ENCODE measurements at regions not wholly inside any gene's neighbourhood (a gene's known extent, or its start where the extent isn't known, plus 50 kb on each side); places are given as distances from the start of the nearest gene placed in this dataset.

DNA sequence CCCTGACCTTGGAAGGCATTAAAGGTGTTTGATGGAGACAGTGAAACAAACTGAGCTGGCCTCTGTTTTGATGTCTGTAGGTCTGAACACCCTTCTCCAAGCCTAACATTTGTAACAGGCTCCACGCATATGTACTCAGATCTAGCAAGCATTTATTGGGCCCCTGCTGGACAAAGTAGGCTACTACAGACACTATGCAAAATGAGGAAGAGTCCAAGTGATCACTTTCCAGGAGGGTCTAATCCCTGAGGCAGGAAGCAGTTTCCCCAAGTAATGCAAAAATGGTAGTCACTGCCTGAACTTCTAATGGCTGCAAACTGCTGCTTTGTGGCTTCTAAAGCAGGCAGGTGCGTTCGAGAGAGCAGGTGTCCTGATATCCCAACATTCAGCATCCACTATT lies 405.8 kb downstream of the MED13L start:
- ChIA-PET CTCF (interaction anchor here (0.7 to 2.8 kb wide), 13 partner anchors 9 to 1202 kb away, joined by 3 to 17 read pairs (median 4); no protein-coding TSS in a partner anchor), POLR2A (no interaction called here)
- H3K4me3 ChIP-seq (ENCODE audit: low read depth in 2 of 2, low read length in 1 of 2), result no peak overlapping the region
- H3K27me3 ChIP-seq (ENCODE audit: insufficient read depth), result no peaks in the 10 kb centered on the region
- 30% methylated on average over 3 of the region's 3 CpGs for WGBS (ENCODE audit: low lambda C conversion rate)
- no peaks in the 10 kb centered on the region for H4K20me1 ChIP-seq (ENCODE audit: insufficient read depth)
- no peaks in the 10 kb centered on the region for H3K9me3 ChIP-seq
- TF ChIP-seq FOSL2 (IDR thresholded peaks at IDR 0.05; ENCODE audit: borderline replicate concordance, low read depth), result no peak
- TF ChIP-seq, protein P1, sequence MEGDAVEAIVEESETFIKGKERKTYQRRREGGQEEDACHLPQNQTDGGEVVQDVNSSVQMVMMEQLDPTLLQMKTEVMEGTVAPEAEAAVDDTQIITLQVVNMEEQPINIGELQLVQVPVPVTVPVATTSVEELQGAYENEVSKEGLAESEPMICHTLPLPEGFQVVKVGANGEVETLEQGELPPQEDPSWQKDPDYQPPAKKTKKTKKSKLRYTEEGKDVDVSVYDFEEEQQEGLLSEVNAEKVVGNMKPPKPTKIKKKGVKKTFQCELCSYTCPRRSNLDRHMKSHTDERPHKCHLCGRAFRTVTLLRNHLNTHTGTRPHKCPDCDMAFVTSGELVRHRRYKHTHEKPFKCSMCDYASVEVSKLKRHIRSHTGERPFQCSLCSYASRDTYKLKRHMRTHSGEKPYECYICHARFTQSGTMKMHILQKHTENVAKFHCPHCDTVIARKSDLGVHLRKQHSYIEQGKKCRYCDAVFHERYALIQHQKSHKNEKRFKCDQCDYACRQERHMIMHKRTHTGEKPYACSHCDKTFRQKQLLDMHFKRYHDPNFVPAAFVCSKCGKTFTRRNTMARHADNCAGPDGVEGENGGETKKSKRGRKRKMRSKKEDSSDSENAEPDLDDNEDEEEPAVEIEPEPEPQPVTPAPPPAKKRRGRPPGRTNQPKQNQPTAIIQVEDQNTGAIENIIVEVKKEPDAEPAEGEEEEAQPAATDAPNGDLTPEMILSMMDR (IDR thresholded peaks at IDR 0.05), result peak; percentile 64
- TF ChIP-seq RAD21 (IDR thresholded peaks at IDR 0.05; ENCODE audit: low read length), result peak; percentile 28
- no peak for TF ChIP-seq NRF1 (IDR thresholded peaks at IDR 0.05; ENCODE audit: low read depth, low read length)
- H2AFZ ChIP-seq (ENCODE audit: low read depth), result no peak overlapping the region
- no peaks in the 10 kb centered on the region for H3K79me2 ChIP-seq (ENCODE audit: insufficient read depth)
- peaks cover 0 to 11% of the 10 kb centered on the region in 2 experiments; a peak in 1 of 4 replicates for H3K4me1 ChIP-seq (ENCODE audit: control insufficient read depth in 1 of 2, insufficient read depth in 2 of 2, low read depth in 1 of 2, low read length in 1 of 2)
- H3K9ac ChIP-seq, result no peak overlapping the region
- no peak overlapping the region for H3K27ac ChIP-seq (ENCODE audit: low read depth in 2 of 2, low read length in 1 of 2)
- peak; percentile 53 for DNase-seq
- H3F3A ChIP-seq (replicated peaks; ENCODE audit: insufficient read depth), result no peaks in the 10 kb centered on the region
- no peaks in the 10 kb centered on the region for H3K9me2 ChIP-seq
- H3K4me2 ChIP-seq, result no peak overlapping the region
- H3K36me3 ChIP-seq (replicated peaks in 1 of 2; ENCODE audit: control insufficient read depth in 1 of 2, insufficient read depth in 2 of 2, low read length in 1 of 2), result no peaks in the 10 kb centered on the region

- no peak overlapping the region for H2AFZ ChIP-seq (ENCODE audit: low read depth)
- CTCF ChIA-PET, result interaction anchor here (1.1 to 2.7 kb wide), 6 partner anchors 10 to 838 kb away, joined by 3 to 17 read pairs (median 6); no protein-coding TSS in a partner anchor
- no peaks in the 10 kb centered on the region for H3K79me2 ChIP-seq (ENCODE audit: insufficient read depth)
- H3K9me2 ChIP-seq, result no peaks in the 10 kb centered on the region
- no peak for DNase-seq
- no peaks in the 10 kb centered on the region for H3K9me3 ChIP-seq
- H3K9ac ChIP-seq, result no peak overlapping the region
- no peaks in the 10 kb centered on the region for H3F3A ChIP-seq (replicated peaks; ENCODE audit: insufficient read depth)
- no peak for TF ChIP-seq FOSL2 (IDR thresholded peaks at IDR 0.05; ENCODE audit: borderline replicate concordance, low read depth)
- H3K27me3 ChIP-seq (ENCODE audit: insufficient read depth), result no peaks in the 10 kb centered on the region
- H3K4me3 ChIP-seq (ENCODE audit: low read depth in 2 of 2, low read length in 1 of 2), result no peak overlapping the region
- H3K4me2 ChIP-seq, result no peak overlapping the region
- no peaks in the 10 kb centered on the region for H3K36me3 ChIP-seq (replicated peaks in 1 of 2; ENCODE audit: control insufficient read depth in 1 of 2, insufficient read depth in 2 of 2, low read length in 1 of 2)
- POLR2A ChIA-PET, result no interaction called here
- H3K27ac ChIP-seq (ENCODE audit: low read depth in 2 of 2, low read length in 1 of 2), result no peak overlapping the region
- no peaks in the 10 kb centered on the region for H4K20me1 ChIP-seq (ENCODE audit: insufficient read depth)
- 54% methylated on average over 4 of the region's 4 CpGs for WGBS (ENCODE audit: low lambda C conversion rate)
- peaks cover 0 to 11% of the 10 kb centered on the region in 2 experiments; a peak in 1 of 4 replicates for H3K4me1 ChIP-seq (ENCODE audit: control insufficient read depth in 1 of 2, insufficient read depth in 2 of 2, low read depth in 1 of 2, low read length in 1 of 2)
Observed at GRCh38 chr12:115870510-115870909, 407.0 kb downstream of the MED13L start.

DNA sequence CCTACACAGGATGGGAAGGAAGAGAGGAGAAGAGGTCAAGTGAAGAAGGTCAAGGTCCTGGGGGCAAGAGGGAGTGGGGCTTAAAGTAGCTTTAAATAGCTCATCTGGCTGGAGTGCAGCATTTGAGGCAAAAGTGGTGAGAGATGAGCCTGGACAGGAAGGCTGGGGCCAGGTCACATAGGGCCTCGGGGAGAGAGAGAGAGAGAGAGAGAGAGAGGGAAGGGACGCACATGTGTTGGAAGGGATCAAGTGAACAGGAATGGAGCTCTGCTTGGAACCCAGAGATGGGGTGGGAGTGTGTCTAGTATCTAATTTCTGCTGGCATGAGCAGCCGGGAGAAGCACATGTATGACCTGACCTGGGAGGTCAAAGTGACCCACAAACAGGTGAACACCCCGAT lies 407.5 kb downstream of the MED13L start:
- POLR2A ChIA-PET, result no interaction called here
- TF ChIP-seq, protein P2, sequence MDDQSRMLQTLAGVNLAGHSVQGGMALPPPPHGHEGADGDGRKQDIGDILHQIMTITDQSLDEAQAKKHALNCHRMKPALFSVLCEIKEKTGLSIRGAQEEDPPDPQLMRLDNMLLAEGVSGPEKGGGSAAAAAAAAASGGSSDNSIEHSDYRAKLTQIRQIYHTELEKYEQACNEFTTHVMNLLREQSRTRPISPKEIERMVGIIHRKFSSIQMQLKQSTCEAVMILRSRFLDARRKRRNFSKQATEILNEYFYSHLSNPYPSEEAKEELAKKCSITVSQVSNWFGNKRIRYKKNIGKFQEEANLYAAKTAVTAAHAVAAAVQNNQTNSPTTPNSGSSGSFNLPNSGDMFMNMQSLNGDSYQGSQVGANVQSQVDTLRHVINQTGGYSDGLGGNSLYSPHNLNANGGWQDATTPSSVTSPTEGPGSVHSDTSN (IDR thresholded peaks at IDR 0.05), result no peak
- TF ChIP-seq RAD21 (IDR thresholded peaks at IDR 0.05; ENCODE audit: low read length) (no peak), RXRA (IDR thresholded peaks at IDR 0.05; ENCODE audit: borderline replicate concordance, low read depth) (no peak), FOSL2 (IDR thresholded peaks at IDR 0.05; ENCODE audit: borderline replicate concordance, low read depth) (no peak)
- 67% methylated on average over 4 of the region's 4 CpGs for WGBS (ENCODE audit: low lambda C conversion rate)

More for the DNA sequence above, 407.5 kb downstream of the MED13L start:
- H3K4me1 ChIP-seq (ENCODE audit: control insufficient read depth in 1 of 2, insufficient read depth in 2 of 2, low read depth in 1 of 2, low read length in 1 of 2), result peaks cover 0 to 11% of the 10 kb centered on the region in 2 experiments; a peak in 1 of 4 replicates
- no peak overlapping the region for H3K27ac ChIP-seq (ENCODE audit: low read depth in 2 of 2, low read length in 1 of 2)
- no peaks in the 10 kb centered on the region for H4K20me1 ChIP-seq (ENCODE audit: insufficient read depth)
- CTCF ChIA-PET, result interaction anchor here (0.9 to 2.7 kb wide), 6 partner anchors 8 to 839 kb away, joined by 3 to 7 read pairs (median 6); no protein-coding TSS in a partner anchor
- no peaks in the 10 kb centered on the region for H3K27me3 ChIP-seq (ENCODE audit: insufficient read depth)
- H3K4me2 ChIP-seq, result no peak overlapping the region
- H3F3A ChIP-seq (replicated peaks; ENCODE audit: insufficient read depth), result no peaks in the 10 kb centered on the region
- no peaks in the 10 kb centered on the region for H3K9me3 ChIP-seq
- no peak overlapping the region for H3K4me3 ChIP-seq (ENCODE audit: low read depth in 2 of 2, low read length in 1 of 2)
- no peaks in the 10 kb centered on the region for H3K9me2 ChIP-seq
- DNase-seq, result no peak
- H3K36me3 ChIP-seq (replicated peaks in 1 of 2; ENCODE audit: control insufficient read depth in 1 of 2, insufficient read depth in 2 of 2, low read length in 1 of 2), result no peaks in the 10 kb centered on the region
- no peak overlapping the region for H2AFZ ChIP-seq (ENCODE audit: low read depth)
- no peaks in the 10 kb centered on the region for H3K79me2 ChIP-seq (ENCODE audit: insufficient read depth)
- no peak overlapping the region for H3K9ac ChIP-seq

All from SK-N-SH (cell line).